Ishikawa (cell line): ENCODE measurements at regions not wholly inside any gene's neighbourhood (a gene's known extent, or its start where the extent isn't known, plus 50 kb on each side); places are given as distances from the start of the nearest gene placed in this dataset.

Experiments used
- CEBPB ChIP-seq: IDR thresholded peaks from 2 replicates; pipeline ENCODE4 v1.6.1; 2012
- CREB1 ChIP-seq: IDR thresholded peaks from 2 replicates; pipeline ENCODE4 v1.6.1; 2012; ENCODE audit warnings: low read depth
- EGR1 ChIP-seq: IDR thresholded peaks from 2 replicates; pipeline ENCODE4 v1.6.1; 2012
- EP300 ChIP-seq: IDR thresholded peaks from 2 replicates; pipeline ENCODE4 v1.6.1; 2012; ENCODE audit warnings: borderline replicate concordance
- FOXM1 ChIP-seq: IDR thresholded peaks from 2 replicates; pipeline ENCODE4 v1.6.1; 2012; ENCODE audit warnings: low read depth, borderline replicate concordance
- NFIC ChIP-seq: IDR thresholded peaks from 2 replicates; pipeline ENCODE4 v1.6.1; 2012
- RAD21 ChIP-seq: IDR thresholded peaks from 2 replicates; pipeline ENCODE4 v1.6.1; 2012; ENCODE audit warnings: low read depth
- TAF1 ChIP-seq: IDR thresholded peaks from 2 replicates; pipeline ENCODE4 v1.6.1; 2012; ENCODE audit warnings: low read depth, mild to moderate bottlenecking
- TCF12 ChIP-seq: IDR thresholded peaks from 2 replicates; pipeline ENCODE4 v1.6.1; 2012; ENCODE audit warnings: low read depth
- TEAD4 ChIP-seq: IDR thresholded peaks from 2 replicates; pipeline ENCODE4 v1.6.1; 2012
- YY1 ChIP-seq: IDR thresholded peaks from 2 replicates; pipeline ENCODE4 v1.6.1; 2012; ENCODE audit warnings: low read depth
- ZBTB7A ChIP-seq: IDR thresholded peaks from 2 replicates; pipeline ENCODE4 v1.6.1; 2012; ENCODE audit warnings: low read depth
- TF ChIP-seq, protein P1 (sequence below): IDR thresholded peaks from 2 replicates; pipeline ENCODE4 v1.6.1; 2012
- TF ChIP-seq, protein P2 (sequence below): IDR thresholded peaks from 2 replicates; pipeline ENCODE4 v1.6.1; 2012; ENCODE audit warnings: low read depth, mild to moderate bottlenecking
- TF ChIP-seq, protein P3 (sequence below): IDR thresholded peaks from 2 replicates; pipeline ENCODE4 v1.6.1; 2012

DNA sequence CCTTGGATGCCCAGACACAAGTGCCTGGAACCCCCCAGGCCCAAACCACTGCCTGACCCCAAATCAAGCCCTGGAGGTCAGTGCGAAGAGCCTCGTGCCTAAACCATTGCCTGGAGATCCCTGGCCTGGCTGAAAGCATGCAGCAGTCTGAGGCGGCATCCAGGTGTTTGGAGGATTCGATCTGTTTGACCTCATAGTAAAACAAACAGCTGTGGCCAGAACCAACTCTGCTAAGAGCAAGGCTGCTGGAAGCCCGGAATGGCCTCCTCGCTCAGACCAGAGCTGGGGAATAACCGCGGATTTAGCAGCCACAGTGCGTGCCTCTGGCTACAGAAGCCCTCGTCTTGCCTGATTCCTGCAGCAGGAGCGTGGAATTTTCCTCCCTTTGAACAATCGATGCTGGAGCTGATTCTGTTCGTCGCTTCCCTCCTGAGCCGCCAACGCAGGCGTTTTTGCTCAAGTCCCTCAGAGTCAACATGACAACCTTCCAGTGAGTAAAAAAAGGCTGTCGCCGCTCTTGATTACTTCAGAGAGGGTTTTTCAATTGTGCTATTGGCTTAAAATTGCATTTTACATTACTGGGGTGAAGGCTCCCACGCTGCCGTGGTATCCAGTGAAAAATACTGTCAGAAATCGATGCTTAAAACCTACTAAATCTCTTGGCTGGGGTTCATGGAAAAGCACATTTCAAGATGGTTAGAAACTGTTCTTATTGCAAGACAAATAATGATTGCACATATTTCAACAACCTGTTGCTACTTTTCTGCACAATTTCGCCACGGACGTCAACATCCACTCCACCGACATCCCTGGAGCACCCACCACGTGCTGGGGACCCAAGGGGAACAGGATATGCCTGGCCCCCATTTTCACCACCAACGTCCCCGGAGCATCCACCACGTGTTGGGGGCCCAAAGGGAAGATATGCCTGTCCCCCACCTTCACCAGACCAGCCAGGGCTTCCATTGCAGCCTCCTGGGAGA lies 190.0 kb downstream of the OLFM1 start:
- TF ChIP-seq, protein P1, sequence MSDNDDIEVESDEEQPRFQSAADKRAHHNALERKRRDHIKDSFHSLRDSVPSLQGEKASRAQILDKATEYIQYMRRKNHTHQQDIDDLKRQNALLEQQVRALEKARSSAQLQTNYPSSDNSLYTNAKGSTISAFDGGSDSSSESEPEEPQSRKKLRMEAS: no peak
- no peak for TF ChIP-seq RAD21
- no peak for TF ChIP-seq FOXM1
- TF ChIP-seq CREB1: no peak
- TF ChIP-seq EP300: no peak
- TF ChIP-seq EGR1: no peak
- TF ChIP-seq, protein P2, sequence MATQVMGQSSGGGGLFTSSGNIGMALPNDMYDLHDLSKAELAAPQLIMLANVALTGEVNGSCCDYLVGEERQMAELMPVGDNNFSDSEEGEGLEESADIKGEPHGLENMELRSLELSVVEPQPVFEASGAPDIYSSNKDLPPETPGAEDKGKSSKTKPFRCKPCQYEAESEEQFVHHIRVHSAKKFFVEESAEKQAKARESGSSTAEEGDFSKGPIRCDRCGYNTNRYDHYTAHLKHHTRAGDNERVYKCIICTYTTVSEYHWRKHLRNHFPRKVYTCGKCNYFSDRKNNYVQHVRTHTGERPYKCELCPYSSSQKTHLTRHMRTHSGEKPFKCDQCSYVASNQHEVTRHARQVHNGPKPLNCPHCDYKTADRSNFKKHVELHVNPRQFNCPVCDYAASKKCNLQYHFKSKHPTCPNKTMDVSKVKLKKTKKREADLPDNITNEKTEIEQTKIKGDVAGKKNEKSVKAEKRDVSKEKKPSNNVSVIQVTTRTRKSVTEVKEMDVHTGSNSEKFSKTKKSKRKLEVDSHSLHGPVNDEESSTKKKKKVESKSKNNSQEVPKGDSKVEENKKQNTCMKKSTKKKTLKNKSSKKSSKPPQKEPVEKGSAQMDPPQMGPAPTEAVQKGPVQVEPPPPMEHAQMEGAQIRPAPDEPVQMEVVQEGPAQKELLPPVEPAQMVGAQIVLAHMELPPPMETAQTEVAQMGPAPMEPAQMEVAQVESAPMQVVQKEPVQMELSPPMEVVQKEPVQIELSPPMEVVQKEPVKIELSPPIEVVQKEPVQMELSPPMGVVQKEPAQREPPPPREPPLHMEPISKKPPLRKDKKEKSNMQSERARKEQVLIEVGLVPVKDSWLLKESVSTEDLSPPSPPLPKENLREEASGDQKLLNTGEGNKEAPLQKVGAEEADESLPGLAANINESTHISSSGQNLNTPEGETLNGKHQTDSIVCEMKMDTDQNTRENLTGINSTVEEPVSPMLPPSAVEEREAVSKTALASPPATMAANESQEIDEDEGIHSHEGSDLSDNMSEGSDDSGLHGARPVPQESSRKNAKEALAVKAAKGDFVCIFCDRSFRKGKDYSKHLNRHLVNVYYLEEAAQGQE: no peak
- no peak for TF ChIP-seq NFIC
- TF ChIP-seq YY1: no peak
- TF ChIP-seq, protein P3, sequence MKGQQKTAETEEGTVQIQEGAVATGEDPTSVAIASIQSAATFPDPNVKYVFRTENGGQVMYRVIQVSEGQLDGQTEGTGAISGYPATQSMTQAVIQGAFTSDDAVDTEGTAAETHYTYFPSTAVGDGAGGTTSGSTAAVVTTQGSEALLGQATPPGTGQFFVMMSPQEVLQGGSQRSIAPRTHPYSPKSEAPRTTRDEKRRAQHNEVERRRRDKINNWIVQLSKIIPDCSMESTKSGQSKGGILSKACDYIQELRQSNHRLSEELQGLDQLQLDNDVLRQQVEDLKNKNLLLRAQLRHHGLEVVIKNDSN: no peak

DNA sequence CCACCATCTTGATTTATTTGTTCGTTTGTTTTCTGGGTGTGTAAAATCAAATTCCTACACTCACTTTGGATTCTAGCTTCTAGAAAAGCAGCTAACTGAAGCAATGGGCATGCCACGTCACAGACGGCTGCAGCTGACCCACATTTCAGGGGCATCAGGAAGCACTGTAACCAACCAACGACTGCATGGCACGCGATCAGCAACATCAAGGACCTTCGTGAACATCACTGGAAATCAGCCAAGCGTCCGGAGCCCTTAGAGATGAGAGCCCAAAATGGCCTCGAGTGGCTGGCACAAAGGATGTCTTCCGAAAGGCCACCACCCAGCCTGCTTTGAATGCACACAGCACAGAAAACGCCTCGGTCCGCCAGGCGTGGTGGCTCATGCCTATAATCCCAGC lies 191.1 kb downstream of the OLFM1 start:
- TF ChIP-seq TEAD4 (no peak), CEBPB (no peak), TAF1 (no peak), NFIC (no peak), ZBTB7A (no peak), FOXM1 (no peak)
- TF ChIP-seq, protein P2: no peak

DNA sequence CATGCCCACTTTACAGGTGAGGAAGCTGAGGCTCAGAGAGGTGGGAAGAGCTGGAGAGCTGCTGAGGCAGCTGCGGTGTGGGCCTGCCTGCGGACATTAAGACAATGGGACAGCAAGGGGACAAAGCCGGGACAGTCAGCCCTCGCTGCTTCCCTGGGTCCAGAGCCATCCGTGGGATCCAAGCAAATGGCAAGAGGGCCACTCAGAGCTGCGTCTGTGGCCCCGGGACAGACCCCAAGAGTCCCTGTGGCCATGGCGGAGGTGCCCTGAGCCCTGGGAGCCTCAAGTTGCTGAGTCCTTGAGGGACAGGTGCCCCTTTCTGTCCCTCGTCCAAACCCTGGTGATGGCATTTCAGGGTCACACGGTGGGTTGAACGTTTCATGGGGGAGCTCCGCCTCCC lies 191.9 kb downstream of the OLFM1 start:
- TF ChIP-seq EGR1 (no peak), EP300 (no peak), ZBTB7A (no peak), CEBPB (no peak), TEAD4 (no peak), RAD21 (no peak), FOXM1 (no peak), NFIC (no peak), TCF12 (no peak), YY1 (no peak), TAF1 (no peak), CREB1 (no peak)
- TF ChIP-seq, protein P3: no peak
- TF ChIP-seq, protein P1: no peak
- TF ChIP-seq, protein P2: no peak

DNA sequence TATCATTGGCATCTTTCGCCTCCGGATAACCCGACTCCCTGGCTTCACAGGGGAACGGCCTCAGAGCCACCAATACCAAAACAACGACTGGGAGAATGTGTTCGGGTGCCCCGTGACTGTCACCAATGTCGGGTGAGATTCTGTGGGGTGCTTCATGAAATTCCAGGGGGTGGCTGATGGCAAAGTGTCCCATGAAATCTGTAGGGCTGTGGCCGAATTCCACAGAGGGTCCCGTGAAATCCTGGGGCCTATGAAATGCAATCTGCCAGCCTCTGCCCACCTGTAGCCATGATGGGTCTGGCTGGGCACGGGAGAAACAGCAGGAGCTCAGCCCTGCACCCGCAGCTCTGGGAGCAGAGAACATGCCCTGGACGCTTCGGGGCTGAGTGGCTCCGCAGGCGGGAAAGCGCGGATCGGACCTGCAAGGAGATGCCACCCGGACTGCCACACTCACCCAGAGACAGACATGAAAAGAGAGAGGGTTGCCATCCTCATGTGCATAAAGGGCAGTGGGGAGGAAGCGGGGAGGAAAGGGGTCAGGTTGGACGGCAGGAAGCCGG lies 192.4 kb downstream of the OLFM1 start:
- TF ChIP-seq, protein P3: no peak
- TF ChIP-seq NFIC (no peak), TAF1 (no peak), TEAD4 (no peak), ZBTB7A (no peak), RAD21 (no peak), CEBPB (no peak), YY1 (no peak), TCF12 (no peak), EGR1 (no peak), CREB1 (no peak), EP300 (no peak), FOXM1 (no peak)
- TF ChIP-seq, protein P2: no peak
- TF ChIP-seq, protein P1: no peak
